ENCODE measurements at regions not wholly inside any gene's neighbourhood (a gene's known extent, or its start where the extent isn't known, plus 50 kb on each side); places are given as distances from the start of the nearest gene placed in this dataset.

DNA sequence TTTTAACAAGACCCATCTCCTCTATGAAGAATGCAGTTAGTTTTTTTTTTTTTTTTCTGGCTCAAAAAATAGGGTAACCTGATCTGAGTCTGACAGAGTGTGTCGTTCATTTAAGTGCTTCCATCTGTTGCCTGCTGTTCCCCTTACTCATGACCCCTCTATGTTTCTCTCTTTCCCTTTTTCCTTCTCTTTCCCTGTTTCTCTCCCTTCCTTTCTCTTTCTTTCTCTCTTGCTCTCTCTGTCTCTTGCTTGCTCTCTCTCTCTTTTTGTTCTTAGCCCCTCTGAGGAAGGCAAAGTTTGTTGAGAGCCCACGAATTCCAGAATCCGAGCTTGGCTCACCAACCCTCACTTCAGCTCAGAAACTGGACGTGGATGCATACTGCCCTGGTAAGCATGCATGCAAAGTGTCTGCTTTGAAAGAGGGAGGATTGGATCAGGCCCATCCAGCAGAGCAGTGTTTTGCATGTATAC is 185.0 kb downstream of the TANC2 start:
- peak overlapping the region; percentile 91 for H3K27ac ChIP-seq (ENCODE audit: low read depth, low read length, severe bottlenecking)
- H3K36me3 ChIP-seq (ENCODE audit: control insufficient read depth, insufficient read depth, low read length) = no peaks in the 10 kb centered on the region
- WGBS, 2 experiments (ENCODE audit: insufficient coverage in 2 of 2) = 14 to 30% methylated on average over 1 to 2 of the region's 4 CpGs
- no peaks in the 10 kb centered on the region for H3K9me3 ChIP-seq (ENCODE audit: control insufficient read depth, low read length)
- H3K4me3 ChIP-seq (ENCODE audit: extremely low read depth, insufficient read depth, low read length, poor library complexity, severe bottlenecking) = no peak overlapping the region
- H3K4me1 ChIP-seq (ENCODE audit: control insufficient read depth, insufficient read depth, low read length, poor library complexity, severe bottlenecking) = peaks cover 15% of the 10 kb centered on the region

DNA sequence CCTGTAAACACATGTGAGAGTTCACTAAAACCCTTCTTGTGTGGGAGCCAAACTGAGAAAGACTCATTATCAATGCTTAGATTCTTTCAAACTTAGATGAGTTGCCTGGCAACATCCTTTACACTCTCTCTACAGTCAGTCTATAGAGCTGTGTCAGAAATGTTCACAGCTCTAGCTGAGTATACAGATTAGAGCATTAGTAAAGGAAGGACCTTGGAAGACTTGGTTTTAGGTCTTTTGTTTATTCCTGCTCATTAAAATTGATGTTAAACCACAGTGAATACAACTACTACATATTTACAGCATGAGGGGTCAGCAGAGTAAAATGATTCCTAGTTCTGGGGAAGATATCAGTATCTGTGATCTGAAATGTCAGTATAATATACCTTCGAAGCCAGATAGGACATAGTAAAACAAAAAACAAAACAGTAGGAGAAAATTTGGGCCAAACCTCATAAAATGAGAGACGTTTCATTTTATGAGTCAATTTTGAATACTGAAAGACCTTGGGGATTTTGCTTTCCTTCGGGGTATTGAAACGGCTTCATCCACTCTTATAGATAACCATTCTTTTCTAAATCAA is 186.0 kb downstream of the TANC2 start:
- Histone ChIP-seq H3K4me3 (ENCODE audit: extremely low read depth, insufficient read depth, low read length, poor library complexity, severe bottlenecking) (no peak overlapping the region), H3K4me1 (ENCODE audit: control insufficient read depth, insufficient read depth, low read length, poor library complexity, severe bottlenecking) (peaks cover 15% of the 10 kb centered on the region), H3K27ac (ENCODE audit: low read depth, low read length, severe bottlenecking) (peak overlapping the region; percentile 91), H3K36me3 (ENCODE audit: control insufficient read depth, insufficient read depth, low read length) (no peaks in the 10 kb centered on the region), H3K9me3 (ENCODE audit: control insufficient read depth, low read length) (no peaks in the 10 kb centered on the region)
- 67 to 83% methylated on average over 1 of the region's 4 CpGs for WGBS, 2 experiments (ENCODE audit: insufficient coverage in 2 of 2)

DNA sequence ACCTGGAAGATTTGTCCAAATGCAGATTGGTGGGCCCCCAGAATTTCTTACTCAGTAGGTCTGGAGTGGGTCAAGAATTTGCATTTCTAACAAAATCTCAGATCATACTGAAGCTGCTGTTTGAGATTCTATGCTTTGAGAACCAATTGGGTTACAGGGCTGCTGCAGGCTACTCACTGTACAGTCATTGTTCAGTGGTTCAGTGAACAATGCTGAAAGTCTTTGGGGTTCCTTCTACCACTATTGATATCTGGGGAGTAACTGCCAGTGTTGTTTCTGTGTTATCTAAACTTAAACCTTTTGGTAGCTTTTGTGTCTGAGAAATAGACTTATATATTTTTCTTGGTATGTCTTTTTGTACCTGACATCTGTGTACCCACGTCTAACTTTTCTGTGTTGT is 187.5 kb downstream of the TANC2 start:
- no peak overlapping the region for H3K27ac ChIP-seq (ENCODE audit: low read depth, low read length, severe bottlenecking)
- 86% methylated on average over 1 of the region's 1 CpG; no CpG with 5 or more reads in 1 of the 2 experiments for WGBS, 2 experiments (ENCODE audit: insufficient coverage in 2 of 2)
- no peaks in the 10 kb centered on the region for H3K9me3 ChIP-seq (ENCODE audit: control insufficient read depth, low read length)
- H3K36me3 ChIP-seq (ENCODE audit: control insufficient read depth, insufficient read depth, low read length) = no peaks in the 10 kb centered on the region
- no peak overlapping the region for H3K4me3 ChIP-seq (ENCODE audit: extremely low read depth, insufficient read depth, low read length, poor library complexity, severe bottlenecking)
- H3K4me1 ChIP-seq (ENCODE audit: control insufficient read depth, insufficient read depth, low read length, poor library complexity, severe bottlenecking) = peaks cover 15% of the 10 kb centered on the region

DNA sequence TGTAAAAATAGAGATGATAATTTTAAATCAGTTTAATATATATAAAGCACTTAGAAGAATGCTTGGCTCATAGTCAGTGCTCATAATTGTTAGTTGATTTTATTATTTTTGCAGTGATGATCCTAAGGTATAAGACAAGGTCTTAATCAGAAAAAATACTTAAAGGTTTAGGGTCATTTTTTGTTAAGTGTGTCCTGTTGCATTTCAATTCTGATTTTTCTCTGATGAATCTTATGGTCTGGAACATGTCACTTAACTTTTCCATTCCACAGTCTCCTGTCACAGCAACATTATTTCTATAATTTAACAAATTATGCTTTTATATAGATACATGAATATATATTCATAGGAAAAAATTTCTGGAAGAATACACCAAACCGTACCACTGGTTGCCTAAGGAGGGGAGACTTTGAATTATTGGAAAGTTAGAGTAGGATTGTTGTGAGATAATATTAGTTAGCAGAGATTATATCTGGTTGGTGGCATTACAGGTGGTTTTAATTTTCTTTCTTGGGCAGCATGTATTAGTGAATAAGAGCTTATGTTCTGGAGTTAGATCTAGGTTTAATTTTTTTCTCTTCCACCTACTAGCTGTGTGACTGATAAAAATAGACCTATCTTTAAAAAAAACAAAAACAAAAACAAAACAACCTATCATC is 188.7 kb downstream of the TANC2 start:
- no peak overlapping the region for H3K4me3 ChIP-seq (ENCODE audit: extremely low read depth, insufficient read depth, low read length, poor library complexity, severe bottlenecking)
- no peak overlapping the region for H3K27ac ChIP-seq (ENCODE audit: low read depth, low read length, severe bottlenecking)
- WGBS, 2 experiments (ENCODE audit: insufficient coverage in 2 of 2) = 100% methylated on average over 1 of the region's 1 CpG; no CpG with 5 or more reads in 1 of the 2 experiments
- H3K4me1 ChIP-seq (ENCODE audit: control insufficient read depth, insufficient read depth, low read length, poor library complexity, severe bottlenecking) = peaks cover 15% of the 10 kb centered on the region
- no peaks in the 10 kb centered on the region for H3K36me3 ChIP-seq (ENCODE audit: control insufficient read depth, insufficient read depth, low read length)
- no peaks in the 10 kb centered on the region for H3K9me3 ChIP-seq (ENCODE audit: control insufficient read depth, low read length)

DNA sequence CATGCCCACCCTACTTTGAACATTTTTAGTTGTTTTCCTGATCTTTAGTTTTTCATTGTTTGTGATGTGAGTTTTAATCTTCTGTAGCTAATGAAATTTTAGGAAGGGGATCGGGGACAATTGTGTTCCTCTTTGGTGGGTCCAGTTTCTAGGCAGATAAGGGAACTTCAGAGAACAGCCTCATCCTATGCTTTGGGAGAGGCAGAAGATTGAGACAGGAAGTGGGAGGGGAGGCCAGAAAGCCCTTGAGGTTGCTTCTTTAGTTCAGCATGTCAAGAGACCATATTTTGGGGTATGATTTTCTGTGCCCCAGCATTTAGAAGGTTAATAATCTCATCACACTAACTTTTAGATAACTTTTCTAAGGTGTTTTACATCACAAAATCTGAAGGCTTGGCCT is 191.0 kb downstream of the TANC2 start:
- WGBS, 2 experiments (ENCODE audit: insufficient coverage in 2 of 2) = 89 to 100% methylated on average over 1 of the region's 1 CpG
- H3K27ac ChIP-seq (ENCODE audit: low read depth, low read length, severe bottlenecking) = no peak overlapping the region
- H3K9me3 ChIP-seq (ENCODE audit: control insufficient read depth, low read length) = no peaks in the 10 kb centered on the region
- H3K4me3 ChIP-seq (ENCODE audit: extremely low read depth, insufficient read depth, low read length, poor library complexity, severe bottlenecking) = no peak overlapping the region
- H3K36me3 ChIP-seq (ENCODE audit: control insufficient read depth, insufficient read depth, low read length) = no peaks in the 10 kb centered on the region
- peaks cover 7% of the 10 kb centered on the region for H3K4me1 ChIP-seq (ENCODE audit: control insufficient read depth, insufficient read depth, low read length, poor library complexity, severe bottlenecking)

DNA sequence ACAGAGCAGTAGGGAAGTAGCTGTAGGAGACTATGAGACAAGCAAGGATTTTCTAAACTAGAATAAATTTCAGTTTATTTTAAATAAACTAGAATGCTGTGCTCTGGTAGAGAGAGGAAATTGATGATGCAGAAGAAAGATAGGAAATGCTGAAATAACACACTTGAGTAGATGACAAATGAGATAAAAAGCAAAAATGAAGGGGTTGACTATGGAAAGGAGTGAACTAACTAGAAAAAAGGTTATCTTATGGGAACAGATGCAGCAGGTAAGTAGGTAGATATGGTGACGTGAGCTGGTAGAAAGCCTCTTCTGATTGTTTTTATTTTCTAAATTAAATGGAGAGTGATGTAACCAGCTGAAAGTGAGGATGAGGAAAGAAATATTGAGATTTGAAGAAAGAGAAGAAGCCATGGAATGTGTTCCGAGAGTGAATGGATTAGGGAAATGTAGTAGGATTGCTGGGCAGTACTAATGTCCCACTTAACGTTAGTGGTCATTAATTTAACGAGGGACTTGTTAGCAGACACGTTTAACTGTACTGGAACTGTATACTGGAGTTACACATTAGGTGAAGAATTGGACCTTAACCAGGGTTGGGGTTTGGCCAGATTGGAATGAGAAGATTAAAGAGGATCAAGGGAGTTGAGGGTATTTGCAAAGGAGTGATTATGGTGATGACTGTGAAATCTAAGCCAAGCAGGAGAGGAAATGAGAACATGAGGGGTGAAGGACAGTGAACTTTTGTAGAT is 196.5 kb downstream of the TANC2 start:
- WGBS, 2 experiments (ENCODE audit: insufficient coverage in 2 of 2) = 89 to 94% methylated on average over 5 of the region's 5 CpGs
- no peaks in the 10 kb centered on the region for H3K36me3 ChIP-seq (ENCODE audit: control insufficient read depth, insufficient read depth, low read length)
- no peak overlapping the region for H3K4me3 ChIP-seq (ENCODE audit: extremely low read depth, insufficient read depth, low read length, poor library complexity, severe bottlenecking)
- H3K4me1 ChIP-seq (ENCODE audit: control insufficient read depth, insufficient read depth, low read length, poor library complexity, severe bottlenecking) = no peaks in the 10 kb centered on the region
- no peak overlapping the region for H3K27ac ChIP-seq (ENCODE audit: low read depth, low read length, severe bottlenecking)
- H3K9me3 ChIP-seq (ENCODE audit: control insufficient read depth, low read length) = no peaks in the 10 kb centered on the region

DNA sequence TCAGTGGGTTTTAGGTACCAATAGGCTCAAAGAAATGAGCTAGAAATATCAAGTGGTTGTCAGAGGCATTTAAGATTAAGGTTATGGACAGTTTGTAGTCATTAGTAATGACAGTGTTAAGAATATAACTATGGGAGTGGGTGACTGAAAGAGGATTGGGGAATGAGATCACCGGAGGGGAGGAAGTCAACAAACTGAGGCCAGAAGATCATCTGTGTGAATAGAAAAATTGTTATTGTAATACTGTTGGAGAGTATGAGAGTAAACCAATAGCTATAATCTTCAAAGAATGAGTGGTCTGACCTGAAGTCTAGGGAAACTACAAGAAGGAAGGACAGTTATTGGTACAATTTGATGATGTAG is 197.1 kb downstream of the TANC2 start:
- no peaks in the 10 kb centered on the region for H3K36me3 ChIP-seq (ENCODE audit: control insufficient read depth, insufficient read depth, low read length)
- WGBS, 2 experiments (ENCODE audit: insufficient coverage in 2 of 2) = 83 to 100% methylated on average over 1 of the region's 1 CpG
- no peaks in the 10 kb centered on the region for H3K4me1 ChIP-seq (ENCODE audit: control insufficient read depth, insufficient read depth, low read length, poor library complexity, severe bottlenecking)
- H3K27ac ChIP-seq (ENCODE audit: low read depth, low read length, severe bottlenecking) = no peak overlapping the region
- no peaks in the 10 kb centered on the region for H3K9me3 ChIP-seq (ENCODE audit: control insufficient read depth, low read length)
- no peak overlapping the region for H3K4me3 ChIP-seq (ENCODE audit: extremely low read depth, insufficient read depth, low read length, poor library complexity, severe bottlenecking)

DNA sequence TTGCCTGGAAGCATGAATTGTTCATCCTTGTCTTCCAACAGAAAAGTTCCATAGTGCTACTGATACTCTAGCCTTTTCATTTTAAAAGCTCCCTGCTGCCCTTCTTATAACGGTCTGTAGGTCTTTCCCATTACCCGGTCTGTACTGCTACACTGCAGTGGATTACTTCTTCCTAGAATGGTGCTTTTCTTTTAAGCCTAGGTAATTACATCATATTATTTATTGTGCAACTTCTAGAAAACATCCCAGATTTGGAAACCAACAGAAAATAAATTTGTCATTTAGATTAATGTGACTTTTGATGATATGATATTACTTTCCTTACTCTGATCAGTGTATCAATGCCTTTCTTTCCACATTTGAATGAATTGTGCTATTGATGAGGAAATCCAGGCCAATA is 199.4 kb downstream of the TANC2 start:
- Histone ChIP-seq H3K9me3 (ENCODE audit: control insufficient read depth, low read length) (no peaks in the 10 kb centered on the region), H3K4me1 (ENCODE audit: control insufficient read depth, insufficient read depth, low read length, poor library complexity, severe bottlenecking) (no peaks in the 10 kb centered on the region), H3K36me3 (ENCODE audit: control insufficient read depth, insufficient read depth, low read length) (no peaks in the 10 kb centered on the region), H3K4me3 (ENCODE audit: extremely low read depth, insufficient read depth, low read length, poor library complexity, severe bottlenecking) (no peak overlapping the region), H3K27ac (ENCODE audit: low read depth, low read length, severe bottlenecking) (no peak overlapping the region)
- WGBS, 2 experiments (ENCODE audit: insufficient coverage in 2 of 2) = 67% methylated on average over 1 of the region's 2 CpGs; no CpG with 5 or more reads in 1 of the 2 experiments

DNA sequence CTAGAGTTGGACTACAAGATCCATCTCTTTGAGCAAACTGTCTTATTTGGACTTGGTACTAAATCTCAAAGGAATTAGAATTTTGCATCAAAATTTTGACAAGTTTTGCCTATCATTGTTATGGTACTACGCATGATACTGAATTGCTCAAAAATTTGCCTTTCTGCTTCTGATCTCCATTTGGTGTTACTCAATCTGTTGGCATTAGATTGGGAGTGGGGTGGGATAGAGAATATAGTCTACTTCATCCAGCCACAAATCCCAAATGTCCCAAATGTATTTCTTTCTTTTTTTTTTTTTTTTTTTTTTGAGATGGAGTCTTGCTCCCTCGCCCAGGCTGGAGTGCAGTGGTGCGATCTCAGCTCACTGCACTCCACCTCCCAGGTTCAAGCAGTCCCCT is 204.8 kb downstream of the TANC2 start:
- WGBS, 2 experiments (ENCODE audit: insufficient coverage in 2 of 2) = 100% methylated on average over 1 of the region's 3 CpGs; no CpG with 5 or more reads in 1 of the 2 experiments
- no peak overlapping the region for H3K27ac ChIP-seq (ENCODE audit: low read depth, low read length, severe bottlenecking)
- H3K9me3 ChIP-seq (ENCODE audit: control insufficient read depth, low read length) = no peaks in the 10 kb centered on the region
- no peak overlapping the region for H3K4me3 ChIP-seq (ENCODE audit: extremely low read depth, insufficient read depth, low read length, poor library complexity, severe bottlenecking)
- H3K36me3 ChIP-seq (ENCODE audit: control insufficient read depth, insufficient read depth, low read length) = no peaks in the 10 kb centered on the region
- no peaks in the 10 kb centered on the region for H3K4me1 ChIP-seq (ENCODE audit: control insufficient read depth, insufficient read depth, low read length, poor library complexity, severe bottlenecking)

DNA sequence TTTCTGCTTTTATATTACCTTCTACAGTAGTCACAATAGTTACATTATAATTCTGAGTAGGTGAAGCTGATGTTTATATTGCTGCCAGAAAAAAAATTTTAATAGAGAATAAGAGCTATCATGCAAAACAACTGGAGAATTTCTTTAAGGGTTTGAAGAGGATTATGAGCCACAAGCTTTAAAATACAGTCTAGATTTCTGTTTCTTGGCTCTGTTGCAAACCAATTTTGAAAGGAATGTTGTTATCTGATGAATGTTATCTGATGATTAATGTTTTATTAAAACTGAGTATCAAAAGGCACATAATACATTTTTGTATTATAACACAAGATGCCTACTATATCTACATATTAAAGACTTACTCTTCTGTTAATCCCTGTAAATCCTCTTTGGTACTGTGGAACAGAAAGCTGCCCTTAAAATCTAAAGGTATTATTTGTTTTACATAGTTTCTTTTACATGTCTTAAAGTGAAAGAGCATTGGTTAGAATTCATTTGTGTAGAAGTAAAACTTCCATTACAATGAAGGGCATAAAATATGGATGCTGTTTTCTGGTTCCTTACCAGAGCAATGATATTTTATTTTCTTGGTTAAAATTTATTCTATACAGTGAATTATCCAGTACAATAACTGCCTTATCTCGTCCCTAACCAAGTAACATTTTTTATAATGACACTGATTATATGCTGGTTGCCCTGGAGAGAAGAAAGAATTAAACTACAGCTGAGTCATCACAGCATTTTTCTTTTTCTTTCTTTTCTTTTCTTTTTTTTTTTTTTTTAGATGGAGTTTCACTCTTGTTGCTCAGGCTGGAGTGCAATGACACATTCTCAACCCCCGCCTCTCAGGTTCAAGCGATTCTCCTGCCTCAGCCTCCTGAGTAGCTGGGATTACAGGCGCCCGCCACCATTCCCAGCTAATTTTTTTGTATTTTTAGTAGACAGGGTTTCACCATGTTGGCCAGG is 205.7 kb downstream of the TANC2 start:
- Histone ChIP-seq H3K36me3 (ENCODE audit: control insufficient read depth, insufficient read depth, low read length) (no peaks in the 10 kb centered on the region), H3K4me1 (ENCODE audit: control insufficient read depth, insufficient read depth, low read length, poor library complexity, severe bottlenecking) (no peaks in the 10 kb centered on the region), H3K27ac (ENCODE audit: low read depth, low read length, severe bottlenecking) (no peak overlapping the region), H3K4me3 (ENCODE audit: extremely low read depth, insufficient read depth, low read length, poor library complexity, severe bottlenecking) (no peak overlapping the region), H3K9me3 (ENCODE audit: control insufficient read depth, low read length) (no peaks in the 10 kb centered on the region)
- 100% methylated on average over 2 of the region's 5 CpGs; no CpG with 5 or more reads in 1 of the 2 experiments for WGBS, 2 experiments (ENCODE audit: insufficient coverage in 2 of 2)
